H9 (cell line): ENCODE measurements at regions not wholly inside any gene's neighbourhood (a gene's known extent, or its start where the extent isn't known, plus 50 kb on each side); places are given as distances from the start of the nearest gene placed in this dataset.

Source experiments
- DNase-seq: peaks from one replicate; pipeline ENCODE4 v3.0.0-alpha.2; 2017
- H2AFZ ChIP-seq: one replicate; pipeline ENCODE4 v1.6.1; 2013; ENCODE audit warnings: mild to moderate bottlenecking, low read length, control low read depth, moderate library complexity
- H2AK5ac ChIP-seq: 2 replicates; pipeline ENCODE4 v1.6.1; 2013; ENCODE audit warnings: low read length, control low read depth, mixed read lengths; ENCODE audit not compliant: insufficient read length
- H2BK120ac ChIP-seq: one replicate; pipeline ENCODE4 v1.6.1; 2013; ENCODE audit warnings: low read depth, mild to moderate bottlenecking, low read length, control low read depth, inconsistent platforms; ENCODE audit not compliant: poor library complexity, severe bottlenecking
- H2BK12ac ChIP-seq: 2 replicates; pipeline ENCODE4 v1.6.1; 2013; ENCODE audit warnings: low read length, control low read depth, mixed read lengths, low read depth; ENCODE audit not compliant: insufficient read length
- H2BK15ac ChIP-seq: 2 replicates; pipeline ENCODE4 v1.6.1; 2013; ENCODE audit warnings: low read depth, low read length, control low read depth
- H2BK20ac ChIP-seq: one replicate; pipeline ENCODE4 v1.6.1; 2013; ENCODE audit warnings: low read depth, mild to moderate bottlenecking, low read length, control low read depth, inconsistent platforms; ENCODE audit not compliant: poor library complexity, severe bottlenecking
- H2BK5ac ChIP-seq: 2 replicates; pipeline ENCODE4 v1.6.1; 2013; ENCODE audit warnings: low read length, control low read depth, mixed read lengths; ENCODE audit not compliant: insufficient read length
- H3K14ac ChIP-seq: 2 replicates; pipeline ENCODE4 v1.6.1; 2013; ENCODE audit warnings: low read length, control low read depth; ENCODE audit not compliant: insufficient read depth
- H3K18ac ChIP-seq: 2 replicates; pipeline ENCODE4 v1.6.1; 2013; ENCODE audit warnings: low read depth, mild to moderate bottlenecking, mixed read lengths, low read length, control low read depth; ENCODE audit not compliant: insufficient read length
- H3K23ac ChIP-seq: 2 replicates; pipeline ENCODE4 v1.6.1; 2013; ENCODE audit warnings: low read length, control low read depth, mixed read lengths, low read depth; ENCODE audit not compliant: insufficient read length
- H3K23me2 ChIP-seq: 2 replicates; pipeline ENCODE4 v1.6.1; 2013; ENCODE audit warnings: low read depth, mild to moderate bottlenecking, mixed read lengths, low read length, control low read depth; ENCODE audit not compliant: insufficient read length, poor library complexity, severe bottlenecking
- H3K27ac ChIP-seq: 2 replicates; pipeline ENCODE4 v1.5.1; 2013; ENCODE audit warnings: low read length, control low read depth, mixed read lengths, low read depth; ENCODE audit not compliant: insufficient read length
- H3K27me3 ChIP-seq: 2 replicates; pipeline ENCODE4 v1.6.1; 2013; ENCODE audit warnings: low read length, control low read depth, inconsistent platforms; ENCODE audit not compliant: insufficient read depth
- H3K4ac ChIP-seq: 2 replicates; pipeline ENCODE4 v1.6.1; 2013; ENCODE audit warnings: low read depth, mild to moderate bottlenecking, control low read depth, inconsistent platforms, low read length, moderate library complexity
- H3K4me1 ChIP-seq: 2 replicates; pipeline ENCODE4 v1.6.1; 2013; ENCODE audit warnings: low read length, control low read depth, inconsistent platforms; ENCODE audit not compliant: insufficient read depth
- H3K4me2 ChIP-seq: 2 replicates; pipeline ENCODE4 v1.6.1; 2013; ENCODE audit warnings: low read length, control low read depth, mixed read lengths; ENCODE audit not compliant: insufficient read length, insufficient read depth
- H3K56ac ChIP-seq: 2 replicates; pipeline ENCODE4 v1.6.1; 2013; ENCODE audit warnings: low read depth, mild to moderate bottlenecking, mixed read lengths, low read length, control low read depth; ENCODE audit not compliant: insufficient read length
- H3K79me1 ChIP-seq: 2 replicates; pipeline ENCODE4 v1.6.1; 2013; ENCODE audit warnings: low read depth, mild to moderate bottlenecking, moderate library complexity, low read length, control low read depth, inconsistent platforms; ENCODE audit not compliant: insufficient read depth, poor library complexity, severe bottlenecking
- H3K79me2 ChIP-seq: 2 replicates; pipeline ENCODE4 v1.6.1; 2013; ENCODE audit warnings: low read length, control low read depth, inconsistent platforms; ENCODE audit not compliant: insufficient read depth
- H3K9ac ChIP-seq: 2 replicates; pipeline ENCODE4 v1.6.1; 2013; ENCODE audit warnings: low read length, control low read depth, mixed read lengths; ENCODE audit not compliant: insufficient read length; ENCODE audit errors: extremely low read depth
- H3K9me3 ChIP-seq: one replicate; pipeline ENCODE4 v1.6.1; 2013; ENCODE audit warnings: low read depth, low read length, inconsistent platforms; ENCODE audit not compliant: control insufficient read depth
- H3T11ph ChIP-seq: one replicate; pipeline ENCODE4 v1.6.1; 2013; ENCODE audit warnings: mild to moderate bottlenecking, low read length, control low read depth, inconsistent platforms
- H4K20me1 ChIP-seq: one replicate; pipeline ENCODE4 v1.6.1; 2013; ENCODE audit not compliant: control insufficient read depth, insufficient read length, insufficient read depth
- H4K5ac ChIP-seq: 2 replicates; pipeline ENCODE4 v1.6.1; 2013; ENCODE audit warnings: low read depth, mild to moderate bottlenecking, mixed read lengths, low read length, control low read depth; ENCODE audit not compliant: insufficient read length
- H4K8ac ChIP-seq: replicated peaks from 2 replicates; pipeline ENCODE4 v1.6.1; 2013; ENCODE audit warnings: low read length, control low read depth, mixed read lengths, low read depth; ENCODE audit not compliant: insufficient read length
- H4K91ac ChIP-seq: 2 replicates; pipeline ENCODE4 v1.6.1; 2013; ENCODE audit warnings: low read depth, mild to moderate bottlenecking, moderate library complexity, mixed read lengths, low read length, control low read depth; ENCODE audit not compliant: insufficient read length
- H3K27ac Mint-ChIP-seq, 3 experiments: 2 replicates in 2 of 3; 3 replicates in 1 of 3; pipeline ENCODE4 v1.8.0; 2020 to 2021; ENCODE audit warnings: mixed read lengths in 3 of 3, mild to moderate bottlenecking in 1 of 3, moderate library complexity in 1 of 3
- H3K27me3 Mint-ChIP-seq: 2 replicates; pipeline ENCODE4 v1.8.0; 2021; ENCODE audit warnings: low read depth, mild to moderate bottlenecking, moderate library complexity, mixed read lengths
- H3K36me3 Mint-ChIP-seq, 3 experiments: 2 replicates in 2 of 3; 3 replicates in 1 of 3; pipeline ENCODE4 v1.8.0; 2020 to 2021; ENCODE audit warnings: low read depth in 3 of 3, mixed read lengths in 3 of 3; ENCODE audit not compliant: insufficient read depth in 1 of 3
- H3K4me1 Mint-ChIP-seq, 2 experiments: 2 replicates each; pipeline ENCODE4 v1.8.0; 2020; ENCODE audit warnings: mixed read lengths in 2 of 2
- H3K4me3 Mint-ChIP-seq, 2 experiments: 2 replicates in 1 of 2; 3 replicates in 1 of 2; pipeline ENCODE4 v1.8.0; 2020 to 2021; ENCODE audit warnings: mild to moderate bottlenecking in 2 of 2, mixed read lengths in 2 of 2, moderate library complexity in 1 of 2
- H3K9me3 Mint-ChIP-seq, 2 experiments: 2 replicates in 1 of 2; 3 replicates in 1 of 2; pipeline ENCODE4 v1.8.0; 2020; ENCODE audit warnings: mild to moderate bottlenecking in 2 of 2, mixed read lengths in 2 of 2, moderate library complexity in 1 of 2
- CTCF ChIP-seq: fragments of 200-600 bp; sonication (generic); conservative IDR thresholded peaks from 3 replicates; pipeline ENCODE4 v1.8.0; 2021; ENCODE audit warnings: antibody characterized with exemption, mild to moderate bottlenecking
- WGBS: extraction: QIAGEN DNeasy Blood & Tissue Kit; methylation state at CpG from one replicate; pipeline ENCODE4 v1.1.7; 2013; ENCODE audit warnings: missing lambda C conversion rate, low lambda C conversion rate, mixed read lengths; ENCODE audit not compliant: insufficient read length; ENCODE audit errors: extremely low coverage; 5-methylcytosine and 5-hydroxymethylcytosine counted together

- Histone ChIP-seq H2BK20ac (no peak overlapping the region), H4K20me1 (no peaks in the 10 kb centered on the region), H3K4ac (no peak overlapping the region), H4K91ac (no peak overlapping the region), H3K79me1 (no peaks in the 10 kb centered on the region), H3K23ac (no peak overlapping the region), H2BK12ac (no peak overlapping the region), H3K9me3 (no peaks in the 10 kb centered on the region), H3K23me2 (no peaks in the 10 kb centered on the region), H2BK15ac (no peak overlapping the region), H3K79me2 (no peaks in the 10 kb centered on the region), H3T11ph (no peak overlapping the region), H2AK5ac (no peak overlapping the region), H3K14ac (no peak overlapping the region), H3K4me2 (no peak overlapping the region), H3K18ac (no peak overlapping the region), H3K9ac (no peak overlapping the region), H3K56ac (no peak overlapping the region), H3K27me3 (no peaks in the 10 kb centered on the region), H4K8ac (no peak overlapping the region), H2AFZ (no peak overlapping the region), H2BK120ac (no peak overlapping the region), H4K5ac (no peak overlapping the region), H2BK5ac (no peak overlapping the region), H3K4me1 (no peaks in the 10 kb centered on the region; the same call in 1 of the 2 replicates), H3K27ac (no peak overlapping the region)
- Mint-ChIP-seq H3K4me1 (peaks cover 0 to 1% of the 10 kb centered on the region in 2 experiments; a peak in 1 of 4 replicates), H3K27me3 (no peaks in the 10 kb centered on the region), H3K9me3 (no peaks in the 10 kb centered on the region), H3K27ac (no peak overlapping the region), H3K36me3 (no peaks in the 10 kb centered on the region), H3K4me3 (no peak overlapping the region)
- no peak for TF ChIP-seq CTCF
- WGBS = no CpG with 5 or more reads among the region's 3 CpGs
- DNase-seq = no peak
These were observed 1037.4 kb upstream of the PABPC4L start for GRCh38 chr4:135238940-135239339.
